Keratinocyte (primary cell): ENCODE measurements at regions not wholly inside any gene's neighbourhood (a gene's known extent, or its start where the extent isn't known, plus 50 kb on each side); places are given as distances from the start of the nearest gene placed in this dataset.

Experiments
- DNase-seq: peaks from one replicate; pipeline ENCODE4 v3.0.0-alpha.2; 2011; ENCODE audit warnings: low read depth, missing footprints, low spot score
- FAIRE-seq: peaks from 2 replicates; lab custom pipeline; 2011; peaks lifted over from hg19 to GRCh38; lab: Jason Lieb, UNC
- H2AFZ ChIP-seq: 2 replicates; pipeline ENCODE4 v1.6.0; 2012; ENCODE audit warnings: low read length, control low read depth, inconsistent platforms; ENCODE audit not compliant: control insufficient read depth
- H3K27ac ChIP-seq: 2 replicates; pipeline ENCODE4 v1.5.1; 2011; ENCODE audit warnings: low read length; ENCODE audit not compliant: control insufficient read depth, insufficient read depth
- H3K27me3 ChIP-seq: 3 replicates; pipeline ENCODE4 v1.6.0; 2011; ENCODE audit warnings: low read length; ENCODE audit not compliant: control insufficient read depth, insufficient read depth; ENCODE audit errors: extremely low read depth
- H3K36me3 ChIP-seq, 2 experiments: 2 replicates in 1 of 2; 3 replicates in 1 of 2; pipeline ENCODE4 v1.5.1; 2011; ENCODE audit warnings: low read length in 2 of 2, mild to moderate bottlenecking in 1 of 2; ENCODE audit not compliant: control insufficient read depth in 2 of 2, insufficient read depth in 2 of 2; ENCODE audit errors: extremely low read depth in 1 of 2
- H3K4me1 ChIP-seq: 3 replicates; pipeline ENCODE4 v1.5.1; 2011; ENCODE audit warnings: low read length; ENCODE audit not compliant: control insufficient read depth, insufficient read depth; ENCODE audit errors: extremely low read depth
- H3K4me2 ChIP-seq: 3 replicates; pipeline ENCODE4 v1.6.0; 2011; ENCODE audit warnings: low read depth, low read length; ENCODE audit not compliant: control insufficient read depth, insufficient read depth; ENCODE audit errors: extremely low read depth
- H3K4me3 ChIP-seq, 3 experiments: fragments of 200-600 bp in 1 of 3; sonication (generic) in 1 of 3; 2 replicates in 2 of 3; 3 replicates in 1 of 3; pipeline ENCODE4 v1.5.1; 2011 to 2016; ENCODE audit warnings: low read length in 3 of 3, mild to moderate bottlenecking in 3 of 3, control low read depth in 2 of 3, inconsistent platforms in 1 of 3, low read depth in 1 of 3, mixed read lengths in 1 of 3, mixed run types in 1 of 3, moderate library complexity in 1 of 3; ENCODE audit not compliant: control insufficient read depth in 2 of 3, insufficient read depth in 2 of 3; ENCODE audit errors: extremely low read depth in 1 of 3
- H3K79me2 ChIP-seq: 2 replicates; pipeline ENCODE4 v1.6.0; 2012; ENCODE audit warnings: low read length; ENCODE audit not compliant: control insufficient read depth, insufficient read depth
- H3K9ac ChIP-seq: 3 replicates; pipeline ENCODE4 v1.6.0; 2011; ENCODE audit warnings: low read length; ENCODE audit not compliant: control insufficient read depth, insufficient read depth; ENCODE audit errors: extremely low read depth
- H3K9me1 ChIP-seq: 3 replicates; pipeline ENCODE4 v1.6.0; 2011; ENCODE audit warnings: low read length; ENCODE audit not compliant: control insufficient read depth, insufficient read depth; ENCODE audit errors: extremely low read depth
- H3K9me3 ChIP-seq: 2 replicates; pipeline ENCODE4 v1.5.1; 2012; ENCODE audit warnings: low read depth, low read length; ENCODE audit not compliant: control insufficient read depth
- H4K20me1 ChIP-seq: 3 replicates; pipeline ENCODE4 v1.6.0; 2011; ENCODE audit warnings: low read length; ENCODE audit not compliant: control insufficient read depth, insufficient read depth; ENCODE audit errors: extremely low read depth
- EZH2 ChIP-seq: IDR thresholded peaks from one replicate; pipeline ENCODE4 v1.6.1; 2012; ENCODE audit warnings: inconsistent platforms, mild to moderate bottlenecking, low read length, moderate library complexity
- dilution Hi-C: fragments of 300-500 bp; cut with MboI; formaldehyde crosslinking; loops from one replicate; pipeline ENCODE4 v1.7.0; 2020; ENCODE audit warnings: low sequenced_read_pairs; ENCODE audit not compliant: extremely low pct_ligation_motif_present
- TF ChIP-seq, protein P1 (sequence below), 3 experiments: IDR thresholded peaks in 1 of 3; conservative IDR thresholded peaks in 1 of 3; optimal IDR thresholded peaks in 1 of 3; 2 replicates in 2 of 3; 3 replicates in 1 of 3; pipeline versions ENCODE3 to v1.5.1; 2011; ENCODE audit warnings: low read length in 3 of 3, mild to moderate bottlenecking in 3 of 3, moderate library complexity in 2 of 3, control low read depth in 1 of 3, inconsistent platforms in 1 of 3; ENCODE audit not compliant: insufficient read depth in 2 of 3; ENCODE audit errors: extremely low read depth in 1 of 3

- no peak for DNase-seq
- Histone ChIP-seq H3K9ac (no peak overlapping the region), H2AFZ (no peak overlapping the region), H3K4me3 (no peak overlapping the region), H3K4me1 (no peaks in the 10 kb centered on the region), H3K27ac (no peak overlapping the region), H3K9me3 (no peaks in the 10 kb centered on the region), H3K36me3 (no peaks in the 10 kb centered on the region), H3K27me3 (no peaks in the 10 kb centered on the region), H4K20me1 (no peaks in the 10 kb centered on the region), H3K4me2 (no peak overlapping the region), H3K9me1 (no peaks in the 10 kb centered on the region), H3K79me2 (no peaks in the 10 kb centered on the region)
- FAIRE-seq: no peak
- dilution Hi-C loops: no loop called here
- TF ChIP-seq, protein P1, sequence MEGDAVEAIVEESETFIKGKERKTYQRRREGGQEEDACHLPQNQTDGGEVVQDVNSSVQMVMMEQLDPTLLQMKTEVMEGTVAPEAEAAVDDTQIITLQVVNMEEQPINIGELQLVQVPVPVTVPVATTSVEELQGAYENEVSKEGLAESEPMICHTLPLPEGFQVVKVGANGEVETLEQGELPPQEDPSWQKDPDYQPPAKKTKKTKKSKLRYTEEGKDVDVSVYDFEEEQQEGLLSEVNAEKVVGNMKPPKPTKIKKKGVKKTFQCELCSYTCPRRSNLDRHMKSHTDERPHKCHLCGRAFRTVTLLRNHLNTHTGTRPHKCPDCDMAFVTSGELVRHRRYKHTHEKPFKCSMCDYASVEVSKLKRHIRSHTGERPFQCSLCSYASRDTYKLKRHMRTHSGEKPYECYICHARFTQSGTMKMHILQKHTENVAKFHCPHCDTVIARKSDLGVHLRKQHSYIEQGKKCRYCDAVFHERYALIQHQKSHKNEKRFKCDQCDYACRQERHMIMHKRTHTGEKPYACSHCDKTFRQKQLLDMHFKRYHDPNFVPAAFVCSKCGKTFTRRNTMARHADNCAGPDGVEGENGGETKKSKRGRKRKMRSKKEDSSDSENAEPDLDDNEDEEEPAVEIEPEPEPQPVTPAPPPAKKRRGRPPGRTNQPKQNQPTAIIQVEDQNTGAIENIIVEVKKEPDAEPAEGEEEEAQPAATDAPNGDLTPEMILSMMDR (optimal IDR thresholded peaks at IDR 0.05 in 1 of 3, IDR thresholded peaks at IDR 0.05 in 1 of 3, conservative IDR thresholded peaks at IDR 0.05 in 1 of 3; ENCODE audit: extremely low read depth in 1 of 3, insufficient read depth in 2 of 3, low read length in 3 of 3): no peak
- TF ChIP-seq EZH2: no peak
Measured at GRCh38 chr5:174825587-174825986, 101.2 kb downstream of the MSX2 start.

DNA sequence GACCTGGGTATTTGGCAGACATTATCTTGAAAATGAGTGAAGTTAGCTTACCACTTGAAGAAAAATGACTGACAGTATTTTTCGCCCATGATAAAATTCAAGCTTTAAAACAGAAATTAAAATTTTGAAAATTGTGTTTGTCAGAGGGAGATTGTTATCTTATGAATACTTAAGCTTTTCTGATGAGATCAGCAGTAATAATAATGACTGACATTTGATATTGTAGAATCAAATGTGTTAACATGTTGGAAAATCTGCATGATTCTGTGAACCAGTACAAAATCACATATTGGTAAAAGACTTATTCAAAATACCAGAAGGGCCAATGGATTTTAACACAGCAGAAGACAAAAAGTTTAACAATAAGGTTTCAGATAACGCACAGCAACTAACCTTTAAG is 94.0 kb downstream of the MSX2 start:
- FAIRE-seq (no peak), DNase-seq (no peak)
- Histone ChIP-seq H3K9me3 (no peaks in the 10 kb centered on the region), H3K4me3 (no peak overlapping the region), H3K9ac (no peak overlapping the region), H4K20me1 (no peaks in the 10 kb centered on the region), H3K4me1 (no peaks in the 10 kb centered on the region), H3K27me3 (no peaks in the 10 kb centered on the region), H3K9me1 (no peaks in the 10 kb centered on the region), H3K79me2 (no peaks in the 10 kb centered on the region), H3K27ac (no peak overlapping the region), H3K4me2 (no peak overlapping the region), H3K36me3 (no peaks in the 10 kb centered on the region), H2AFZ (no peak overlapping the region)
- TF ChIP-seq EZH2: no peak
- TF ChIP-seq, protein P1 (optimal IDR thresholded peaks at IDR 0.05 in 1 of 3, IDR thresholded peaks at IDR 0.05 in 1 of 3, conservative IDR thresholded peaks at IDR 0.05 in 1 of 3; ENCODE audit: extremely low read depth in 1 of 3, insufficient read depth in 2 of 3, low read length in 3 of 3): no peak
- dilution Hi-C loops: no loop called here
